GM06990 (cell line): ENCODE measurements at regions not wholly inside any gene's neighbourhood (a gene's known extent, or its start where the extent isn't known, plus 50 kb on each side); places are given as distances from the start of the nearest gene placed in this dataset.

Experiments used
- DNase-seq: peaks from one replicate; pipeline ENCODE4 v3.0.0-alpha.2; 2011; ENCODE audit not compliant: insufficient read length; ENCODE audit errors: extremely low read depth
- H3K27me3 ChIP-seq: replicated peaks from 2 replicates; pipeline ENCODE4 v1.6.0; 2011; ENCODE audit warnings: low read length; ENCODE audit not compliant: control insufficient read depth, insufficient read depth
- H3K36me3 ChIP-seq: 2 replicates; pipeline ENCODE4 v1.5.1; 2011; ENCODE audit warnings: low read length; ENCODE audit not compliant: control insufficient read depth, insufficient read depth
- H3K4me3 ChIP-seq: replicated peaks from 2 replicates; pipeline ENCODE4 v1.5.1; 2011; ENCODE audit warnings: low read depth, mild to moderate bottlenecking, control low read depth, low read length
- TF ChIP-seq, protein P1 (sequence below): IDR thresholded peaks from 2 replicates; pipeline ENCODE4 v1.5.1; 2011; ENCODE audit warnings: low read length, control low read depth, mild to moderate bottlenecking, inconsistent platforms; ENCODE audit not compliant: insufficient read depth, poor library complexity, severe bottlenecking

DNA sequence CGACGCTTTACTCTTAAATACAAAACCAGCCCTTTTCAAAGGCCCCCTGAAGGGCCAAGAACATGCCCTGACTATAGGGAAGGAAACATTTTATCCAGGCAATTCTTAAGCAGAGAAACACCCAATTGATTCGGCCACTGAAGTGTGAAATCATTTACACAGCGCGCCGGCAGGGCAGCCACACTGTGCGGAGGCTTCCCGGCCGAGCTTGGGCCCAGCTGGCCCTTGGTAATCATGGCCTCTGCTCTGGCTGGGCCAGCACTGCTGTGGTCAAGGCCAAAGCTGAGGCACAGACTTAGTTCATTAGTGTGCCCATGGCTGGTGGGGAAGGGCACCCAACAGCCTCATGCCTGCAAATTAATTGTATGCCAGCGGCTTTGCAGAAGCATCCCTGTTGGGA is 143.7 kb upstream of the HABP2 start:
- TF ChIP-seq, protein P1, sequence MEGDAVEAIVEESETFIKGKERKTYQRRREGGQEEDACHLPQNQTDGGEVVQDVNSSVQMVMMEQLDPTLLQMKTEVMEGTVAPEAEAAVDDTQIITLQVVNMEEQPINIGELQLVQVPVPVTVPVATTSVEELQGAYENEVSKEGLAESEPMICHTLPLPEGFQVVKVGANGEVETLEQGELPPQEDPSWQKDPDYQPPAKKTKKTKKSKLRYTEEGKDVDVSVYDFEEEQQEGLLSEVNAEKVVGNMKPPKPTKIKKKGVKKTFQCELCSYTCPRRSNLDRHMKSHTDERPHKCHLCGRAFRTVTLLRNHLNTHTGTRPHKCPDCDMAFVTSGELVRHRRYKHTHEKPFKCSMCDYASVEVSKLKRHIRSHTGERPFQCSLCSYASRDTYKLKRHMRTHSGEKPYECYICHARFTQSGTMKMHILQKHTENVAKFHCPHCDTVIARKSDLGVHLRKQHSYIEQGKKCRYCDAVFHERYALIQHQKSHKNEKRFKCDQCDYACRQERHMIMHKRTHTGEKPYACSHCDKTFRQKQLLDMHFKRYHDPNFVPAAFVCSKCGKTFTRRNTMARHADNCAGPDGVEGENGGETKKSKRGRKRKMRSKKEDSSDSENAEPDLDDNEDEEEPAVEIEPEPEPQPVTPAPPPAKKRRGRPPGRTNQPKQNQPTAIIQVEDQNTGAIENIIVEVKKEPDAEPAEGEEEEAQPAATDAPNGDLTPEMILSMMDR: no peak
- Histone ChIP-seq H3K36me3 (no peaks in the 10 kb centered on the region), H3K4me3 (no peak overlapping the region), H3K27me3 (no peaks in the 10 kb centered on the region; the same call in 1 of the 2 replicates)
- no peak for DNase-seq

DNA sequence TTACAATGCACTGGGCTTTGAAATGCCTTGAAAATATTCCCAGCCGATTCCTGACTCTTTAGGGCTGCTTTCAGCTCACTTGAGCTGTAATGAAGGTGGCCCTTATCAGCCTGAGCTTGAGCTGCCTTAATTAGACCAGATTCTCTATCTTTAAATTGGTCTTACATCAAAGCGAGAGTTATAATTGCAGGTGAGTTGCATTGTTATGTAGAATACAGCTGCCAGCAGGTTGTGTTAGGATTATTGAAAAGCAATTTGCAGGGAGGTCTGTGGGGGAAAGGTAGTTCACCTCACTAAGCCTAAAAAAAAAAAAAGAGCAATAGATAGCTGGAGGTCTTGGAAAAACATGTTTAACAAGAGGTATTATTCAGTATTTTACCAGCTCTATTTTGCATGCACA is 142.2 kb upstream of the HABP2 start:
- DNase-seq: no peak
- TF ChIP-seq, protein P1: no peak
- Histone ChIP-seq H3K4me3 (no peak overlapping the region), H3K27me3 (no peaks in the 10 kb centered on the region; the same call in 1 of the 2 replicates), H3K36me3 (no peaks in the 10 kb centered on the region)

- no peak for DNase-seq
- H3K4me3 ChIP-seq: no peak overlapping the region
- TF ChIP-seq, protein P1: no peak
- H3K27me3 ChIP-seq: no peaks in the 10 kb centered on the region; the same call in 1 of the 2 replicates
- H3K36me3 ChIP-seq: no peaks in the 10 kb centered on the region
Observed at GRCh38 chr10:113411456-113411855, 141.4 kb upstream of the HABP2 start.

- Histone ChIP-seq H3K4me3 (no peak overlapping the region), H3K36me3 (no peaks in the 10 kb centered on the region), H3K27me3 (no peaks in the 10 kb centered on the region; the same call in 1 of the 2 replicates)
- TF ChIP-seq, protein P1: no peak
- no peak for DNase-seq
Observed at GRCh38 chr10:113412161-113412560, 140.7 kb upstream of the HABP2 start.

- DNase-seq: no peak
- no peaks in the 10 kb centered on the region for H3K36me3 ChIP-seq
- H3K4me3 ChIP-seq: no peak overlapping the region
- TF ChIP-seq, protein P1: no peak
- no peaks in the 10 kb centered on the region; the same call in 1 of the 2 replicates for H3K27me3 ChIP-seq
Observed at GRCh38 chr10:113414543-113414942, 138.3 kb upstream of the HABP2 start.

GRCh38 chr10:113415246-113415645 is 137.6 kb upstream of the HABP2 start:
- DNase-seq: no peak
- Histone ChIP-seq H3K27me3 (no peaks in the 10 kb centered on the region; the same call in 1 of the 2 replicates), H3K4me3 (no peak overlapping the region), H3K36me3 (no peaks in the 10 kb centered on the region)
- TF ChIP-seq, protein P1: no peak
